A673 (cell line): ENCODE measurements at regions not wholly inside any gene's neighbourhood (a gene's known extent, or its start where the extent isn't known, plus 50 kb on each side); places are given as distances from the start of the nearest gene placed in this dataset.

Source experiments
- EZH2 ChIP-seq: fragments of 200-600 bp; sonication (generic); IDR thresholded peaks from 2 replicates; pipeline ENCODE4 v1.6.1; 2017; ENCODE audit warnings: borderline replicate concordance, low read depth, mild to moderate bottlenecking, mixed read lengths, antibody characterized with exemption, low read length; ENCODE audit not compliant: poor library complexity, severe bottlenecking
- TF ChIP-seq, protein P1 (sequence below): fragments of 300-800, 200-600 bp; sonication (generic); conservative IDR thresholded peaks from 2 replicates; pipeline ENCODE4 v1.5.1; 2017; ENCODE audit warnings: low read depth, mild to moderate bottlenecking, antibody characterized with exemption, low read length, moderate library complexity, mixed read lengths

- TF ChIP-seq, protein P1, sequence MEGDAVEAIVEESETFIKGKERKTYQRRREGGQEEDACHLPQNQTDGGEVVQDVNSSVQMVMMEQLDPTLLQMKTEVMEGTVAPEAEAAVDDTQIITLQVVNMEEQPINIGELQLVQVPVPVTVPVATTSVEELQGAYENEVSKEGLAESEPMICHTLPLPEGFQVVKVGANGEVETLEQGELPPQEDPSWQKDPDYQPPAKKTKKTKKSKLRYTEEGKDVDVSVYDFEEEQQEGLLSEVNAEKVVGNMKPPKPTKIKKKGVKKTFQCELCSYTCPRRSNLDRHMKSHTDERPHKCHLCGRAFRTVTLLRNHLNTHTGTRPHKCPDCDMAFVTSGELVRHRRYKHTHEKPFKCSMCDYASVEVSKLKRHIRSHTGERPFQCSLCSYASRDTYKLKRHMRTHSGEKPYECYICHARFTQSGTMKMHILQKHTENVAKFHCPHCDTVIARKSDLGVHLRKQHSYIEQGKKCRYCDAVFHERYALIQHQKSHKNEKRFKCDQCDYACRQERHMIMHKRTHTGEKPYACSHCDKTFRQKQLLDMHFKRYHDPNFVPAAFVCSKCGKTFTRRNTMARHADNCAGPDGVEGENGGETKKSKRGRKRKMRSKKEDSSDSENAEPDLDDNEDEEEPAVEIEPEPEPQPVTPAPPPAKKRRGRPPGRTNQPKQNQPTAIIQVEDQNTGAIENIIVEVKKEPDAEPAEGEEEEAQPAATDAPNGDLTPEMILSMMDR, result peak; percentile 69
- no peak for TF ChIP-seq EZH2
These were observed 1538.3 kb upstream of the SEL1L start for GRCh38 chr14:83071888-83072501.
